ENCODE measurements at regions not wholly inside any gene's neighbourhood (a gene's known extent, or its start where the extent isn't known, plus 50 kb on each side); places are given as distances from the start of the nearest gene placed in this dataset.

DNA sequence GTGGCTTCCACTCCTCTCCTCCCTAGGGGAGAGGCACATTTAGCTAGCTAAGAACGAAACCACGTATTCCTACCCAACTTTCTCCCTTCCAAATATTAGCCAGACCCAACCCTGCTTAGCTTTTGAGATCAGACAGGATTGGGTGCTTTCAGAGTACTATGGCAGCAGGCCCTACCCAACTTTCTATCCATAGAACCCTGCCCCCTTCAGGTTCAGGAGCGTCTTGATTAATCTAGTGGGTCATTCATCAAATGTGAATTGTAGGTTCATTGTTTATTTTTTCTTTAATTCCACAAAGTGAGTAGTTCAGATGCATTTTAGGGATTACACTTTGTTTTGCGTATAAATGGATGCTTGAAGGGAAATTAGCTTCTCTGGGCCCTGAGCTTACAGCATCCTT, 188.3 kb downstream of the MIB1 start:
- peaks cover 4% of the 10 kb centered on the region; the same call in 1 of the 2 replicates for H3K4me1 ChIP-seq (ENCODE audit: control insufficient read depth, insufficient read depth, low read length)
- no peak overlapping the region for H3K4me3 ChIP-seq (ENCODE audit: low read depth, low read length)
- H3K9ac ChIP-seq (ENCODE audit: low read length): no peak overlapping the region
- H3K36me3 ChIP-seq (ENCODE audit: control insufficient read depth, insufficient read depth, low read length): no peaks in the 10 kb centered on the region
- no peak overlapping the region for H3K27ac ChIP-seq (ENCODE audit: low read depth, low read length)
- peaks cover 6% of the 10 kb centered on the region; the same call in 1 of the 2 replicates for H3K27me3 ChIP-seq (ENCODE audit: control insufficient read depth, insufficient read depth, low read length)
- H3K9me3 ChIP-seq (ENCODE audit: control insufficient read depth, insufficient read depth, low read depth, low read length): no peaks in the 10 kb centered on the region

DNA sequence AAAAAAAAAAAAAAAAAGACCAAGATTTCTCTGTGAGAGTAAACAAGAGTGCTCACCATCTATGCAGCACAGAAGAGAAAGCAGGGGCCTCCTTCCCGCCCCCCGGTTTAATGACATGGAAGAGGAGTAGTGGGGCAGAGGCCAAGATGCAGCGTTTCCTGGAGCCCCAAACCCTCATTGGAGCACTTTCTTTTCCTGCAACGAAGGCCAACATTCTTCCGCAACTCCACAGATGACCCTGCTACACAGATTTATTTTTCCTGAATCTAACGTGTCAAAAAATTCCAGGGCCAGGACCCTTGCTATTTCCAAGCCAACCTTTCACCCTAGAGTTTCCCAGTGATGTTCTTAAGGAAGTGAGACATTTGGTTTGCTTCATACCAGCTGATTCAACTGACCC, 189.6 kb downstream of the MIB1 start:
- Histone ChIP-seq H3K36me3 (ENCODE audit: control insufficient read depth, insufficient read depth, low read length) (no peaks in the 10 kb centered on the region), H3K4me1 (ENCODE audit: control insufficient read depth, insufficient read depth, low read length) (peaks cover 15% of the 10 kb centered on the region), H3K9me3 (ENCODE audit: control insufficient read depth, insufficient read depth, low read depth, low read length) (no peaks in the 10 kb centered on the region), H3K9ac (ENCODE audit: low read length) (no peak overlapping the region), H3K27ac (ENCODE audit: low read depth, low read length) (no peak overlapping the region), H3K27me3 (ENCODE audit: control insufficient read depth, insufficient read depth, low read length) (peaks cover 15% of the 10 kb centered on the region; the same call in 1 of the 2 replicates), H3K4me3 (ENCODE audit: low read depth, low read length) (no peak overlapping the region)

DNA sequence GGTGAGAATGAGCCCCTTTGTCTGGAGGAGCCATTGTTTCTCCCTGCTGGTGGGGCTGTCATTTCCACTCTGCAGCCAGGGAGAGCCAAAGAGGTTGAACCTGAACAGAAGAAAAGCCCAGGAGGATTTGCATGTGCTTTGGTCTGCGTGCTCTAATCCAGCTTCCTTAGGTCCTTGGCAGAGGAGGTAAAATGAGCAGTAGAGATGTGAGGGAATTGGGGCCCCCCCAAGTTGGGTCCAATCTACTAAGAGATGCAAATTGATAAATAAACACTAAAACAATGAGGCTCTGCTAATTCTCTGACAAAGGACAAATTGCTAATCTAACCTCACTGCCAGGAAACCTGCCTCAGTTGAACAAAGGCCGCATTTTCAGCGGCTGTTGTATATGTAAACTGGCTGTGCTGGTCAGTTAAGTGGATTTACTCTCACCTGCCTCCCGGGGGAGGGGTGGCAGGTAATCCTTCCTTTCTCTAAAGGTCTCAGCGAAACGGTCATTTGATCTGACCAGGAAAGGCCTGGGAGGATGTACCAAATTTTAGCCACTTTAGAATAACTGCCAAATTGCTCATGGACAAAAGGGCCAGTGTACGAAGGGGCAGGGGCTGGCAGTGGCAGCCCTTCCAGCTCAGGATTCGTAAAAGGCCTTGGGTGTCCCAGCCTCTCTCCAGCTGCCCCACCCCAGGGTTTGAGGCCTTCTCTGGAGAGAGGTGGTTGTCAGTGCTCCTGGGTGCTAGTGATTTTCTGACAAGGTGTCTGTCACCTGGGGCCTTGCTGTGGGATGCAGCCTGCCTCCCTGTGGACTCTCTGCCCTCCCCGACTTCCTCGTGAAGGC, 193.6 kb downstream of the MIB1 start:
- H3K9ac ChIP-seq (ENCODE audit: low read length): peak overlapping the region; percentile 25
- H3K9me3 ChIP-seq (ENCODE audit: control insufficient read depth, insufficient read depth, low read depth, low read length): no peaks in the 10 kb centered on the region
- 0 out of 2 replicates have a peak overlapping the region, but pooled peaks have one; percentile 7 for H3K27ac ChIP-seq (ENCODE audit: low read depth, low read length)
- H3K27me3 ChIP-seq (ENCODE audit: control insufficient read depth, insufficient read depth, low read length): peaks cover 33% of the 10 kb centered on the region
- peaks cover 15% of the 10 kb centered on the region for H3K4me1 ChIP-seq (ENCODE audit: control insufficient read depth, insufficient read depth, low read length)
- H3K36me3 ChIP-seq (ENCODE audit: control insufficient read depth, insufficient read depth, low read length): no peaks in the 10 kb centered on the region
- no peak overlapping the region; the same call in 1 of the 2 replicates for H3K4me3 ChIP-seq (ENCODE audit: low read depth, low read length)

DNA sequence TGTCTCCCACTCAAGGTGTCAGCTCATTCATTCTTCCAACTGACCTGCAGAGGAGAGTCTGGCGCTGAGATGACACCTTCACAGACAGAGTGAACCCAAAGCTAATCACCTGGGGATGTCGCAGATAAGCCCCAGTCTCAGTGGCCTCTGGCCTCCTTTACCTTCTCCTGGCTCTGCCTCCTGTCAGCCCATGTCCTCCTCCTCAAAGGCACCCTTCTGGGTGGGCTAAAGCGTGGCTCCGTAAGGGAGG, 194.1 kb downstream of the MIB1 start:
- no peak overlapping the region for H3K27ac ChIP-seq (ENCODE audit: low read depth, low read length)
- peaks cover 33% of the 10 kb centered on the region for H3K27me3 ChIP-seq (ENCODE audit: control insufficient read depth, insufficient read depth, low read length)
- H3K4me1 ChIP-seq (ENCODE audit: control insufficient read depth, insufficient read depth, low read length): peaks cover 15% of the 10 kb centered on the region
- H3K9me3 ChIP-seq (ENCODE audit: control insufficient read depth, insufficient read depth, low read depth, low read length): no peaks in the 10 kb centered on the region
- H3K9ac ChIP-seq (ENCODE audit: low read length): no peak overlapping the region
- H3K36me3 ChIP-seq (ENCODE audit: control insufficient read depth, insufficient read depth, low read length): no peaks in the 10 kb centered on the region
- H3K4me3 ChIP-seq (ENCODE audit: low read depth, low read length): no peak overlapping the region

DNA sequence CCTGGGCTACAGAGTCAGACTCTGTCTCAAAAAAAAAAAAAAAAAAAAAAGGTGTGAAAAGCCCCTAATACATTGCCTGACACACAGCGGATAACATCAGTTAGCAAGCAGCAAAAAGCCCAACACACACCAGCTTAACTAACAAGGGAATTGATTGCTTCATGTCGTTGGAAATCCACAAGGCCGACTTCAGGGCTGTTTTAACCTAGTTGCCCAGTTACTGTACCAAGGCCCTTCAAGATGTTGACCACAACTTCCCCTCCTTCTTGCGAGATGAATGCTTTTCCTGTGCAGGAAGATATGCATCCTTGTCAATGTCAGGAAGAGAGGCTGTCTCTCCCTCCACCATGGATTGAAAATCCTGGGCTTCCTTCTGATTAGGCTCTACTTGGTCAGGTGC, 202.9 kb downstream of the MIB1 start:
- no peak overlapping the region for H3K9ac ChIP-seq (ENCODE audit: low read length)
- H3K27ac ChIP-seq (ENCODE audit: low read depth, low read length): no peak overlapping the region
- H3K36me3 ChIP-seq (ENCODE audit: control insufficient read depth, insufficient read depth, low read length): no peaks in the 10 kb centered on the region
- H3K4me3 ChIP-seq (ENCODE audit: low read depth, low read length): no peak overlapping the region
- no peaks in the 10 kb centered on the region for H3K9me3 ChIP-seq (ENCODE audit: control insufficient read depth, insufficient read depth, low read depth, low read length)
- H3K4me1 ChIP-seq (ENCODE audit: control insufficient read depth, insufficient read depth, low read length): no peaks in the 10 kb centered on the region
- no peaks in the 10 kb centered on the region for H3K27me3 ChIP-seq (ENCODE audit: control insufficient read depth, insufficient read depth, low read length)

DNA sequence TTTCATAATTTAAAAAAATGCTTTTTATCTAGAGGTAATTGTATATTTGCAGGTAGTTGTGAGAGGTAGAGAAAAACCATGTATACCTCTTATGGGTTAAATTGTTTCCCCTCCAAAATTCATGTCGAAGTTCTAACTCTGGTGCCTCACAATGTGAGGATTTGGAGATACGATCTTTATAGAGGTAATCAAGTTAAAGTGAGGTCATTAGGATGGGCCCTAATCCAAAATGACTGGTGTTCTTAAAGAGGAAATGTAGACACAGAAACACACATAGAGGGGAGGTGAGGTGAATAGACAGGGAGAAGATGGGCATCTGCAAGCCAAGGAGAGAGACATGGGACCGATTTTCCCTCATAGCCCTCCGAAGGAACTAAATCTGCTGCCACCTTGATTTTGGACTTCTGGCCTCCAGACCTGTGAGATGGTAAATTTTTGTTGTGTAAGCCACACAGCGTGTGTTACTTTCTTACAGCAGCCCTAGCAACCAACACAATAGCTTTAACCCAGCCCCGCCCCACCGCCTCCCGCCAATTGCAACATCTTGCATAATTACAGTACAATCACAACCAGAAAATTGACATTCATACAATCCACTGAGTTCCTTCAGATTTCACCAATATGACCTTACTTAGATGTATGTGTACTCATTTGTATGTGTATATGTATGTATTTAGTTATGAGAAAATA, 208.9 kb downstream of the MIB1 start:
- Histone ChIP-seq H3K4me3 (ENCODE audit: low read depth, low read length) (no peak overlapping the region), H3K36me3 (ENCODE audit: control insufficient read depth, insufficient read depth, low read length) (no peaks in the 10 kb centered on the region), H3K4me1 (ENCODE audit: control insufficient read depth, insufficient read depth, low read length) (no peaks in the 10 kb centered on the region), H3K9ac (ENCODE audit: low read length) (no peak overlapping the region), H3K27ac (ENCODE audit: low read depth, low read length) (no peak overlapping the region), H3K9me3 (ENCODE audit: control insufficient read depth, insufficient read depth, low read depth, low read length) (0 out of 2 replicates have a peak, but pooled peaks cover 2% of the 10 kb centered on the region), H3K27me3 (ENCODE audit: control insufficient read depth, insufficient read depth, low read length) (no peaks in the 10 kb centered on the region)

DNA sequence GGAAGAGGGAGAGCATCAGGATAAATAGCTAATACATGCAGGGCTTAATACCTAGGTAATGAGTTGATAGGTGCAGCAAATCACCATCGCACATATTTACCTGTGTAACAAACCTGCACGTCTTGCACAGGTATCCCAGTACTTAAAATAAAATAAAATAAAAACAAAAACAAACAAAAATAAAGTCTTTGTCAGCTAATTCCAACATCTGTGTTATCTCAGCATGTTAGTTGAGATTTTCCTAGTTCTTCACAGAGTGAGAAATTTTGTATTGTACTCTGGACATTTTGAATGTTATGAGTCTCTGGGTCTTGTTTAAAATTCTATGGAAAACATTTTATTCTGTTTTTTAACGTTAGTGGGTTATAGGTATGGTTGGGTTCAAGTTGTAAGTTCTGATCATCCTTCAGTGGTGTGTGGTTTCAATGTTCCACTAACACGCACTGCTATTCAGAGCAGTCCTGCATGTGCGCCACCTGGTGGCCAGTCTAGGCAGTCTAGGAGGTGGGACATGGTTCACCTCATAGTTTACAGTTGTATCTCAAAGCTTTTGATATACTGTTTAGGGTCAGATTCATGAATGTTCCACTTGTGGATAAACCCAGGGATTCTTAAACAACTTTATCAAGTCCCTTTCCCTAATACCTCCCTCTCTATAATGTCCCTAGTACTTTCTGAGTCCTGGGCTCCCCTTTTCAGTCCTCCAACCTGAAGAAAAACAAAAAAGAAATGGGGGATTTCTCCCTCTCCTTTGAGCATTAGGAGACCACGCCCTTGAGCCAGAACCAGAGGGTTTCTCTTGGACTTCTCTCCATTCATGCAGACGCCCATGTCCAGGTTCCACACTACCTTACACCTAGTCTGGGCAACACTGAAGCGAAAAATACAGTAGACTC, 213.4 kb upstream of the GATA6 start:
- Histone ChIP-seq H3K9me3 (ENCODE audit: control insufficient read depth, insufficient read depth, low read depth, low read length) (0 out of 2 replicates have a peak, but pooled peaks cover 6% of the 10 kb centered on the region), H3K4me3 (ENCODE audit: low read depth, low read length) (no peak overlapping the region), H3K27ac (ENCODE audit: low read depth, low read length) (no peak overlapping the region), H3K36me3 (ENCODE audit: control insufficient read depth, insufficient read depth, low read length) (no peaks in the 10 kb centered on the region), H3K9ac (ENCODE audit: low read length) (no peak overlapping the region), H3K27me3 (ENCODE audit: control insufficient read depth, insufficient read depth, low read length) (no peaks in the 10 kb centered on the region), H3K4me1 (ENCODE audit: control insufficient read depth, insufficient read depth, low read length) (no peaks in the 10 kb centered on the region)

DNA sequence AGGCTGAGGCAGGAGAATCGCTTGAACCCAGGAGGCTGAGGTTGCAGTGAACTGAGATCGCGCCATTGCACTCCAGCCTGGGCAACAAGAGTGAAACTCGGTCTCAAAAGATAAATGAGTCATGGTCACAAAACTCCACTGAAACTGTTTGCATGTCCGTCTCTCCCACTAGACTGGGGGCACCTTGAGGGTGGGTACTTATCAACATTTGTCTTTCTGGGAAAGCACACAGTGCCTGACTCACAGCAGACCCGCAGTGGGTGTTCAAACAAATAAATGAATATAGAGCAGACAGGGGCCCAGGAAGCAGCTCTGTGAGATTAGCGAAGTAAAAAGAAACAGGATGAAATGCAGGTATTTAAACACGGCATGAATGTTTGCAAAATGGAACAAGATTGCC, 211.1 kb upstream of the GATA6 start:
- no peak overlapping the region for H3K9ac ChIP-seq (ENCODE audit: low read length)
- H3K4me1 ChIP-seq (ENCODE audit: control insufficient read depth, insufficient read depth, low read length): no peaks in the 10 kb centered on the region
- no peak overlapping the region for H3K27ac ChIP-seq (ENCODE audit: low read depth, low read length)
- H3K27me3 ChIP-seq (ENCODE audit: control insufficient read depth, insufficient read depth, low read length): no peaks in the 10 kb centered on the region
- no peaks in the 10 kb centered on the region for H3K36me3 ChIP-seq (ENCODE audit: control insufficient read depth, insufficient read depth, low read length)
- H3K9me3 ChIP-seq (ENCODE audit: control insufficient read depth, insufficient read depth, low read depth, low read length): 0 out of 2 replicates have a peak, but pooled peaks cover 6% of the 10 kb centered on the region
- H3K4me3 ChIP-seq (ENCODE audit: low read depth, low read length): no peak overlapping the region

DNA sequence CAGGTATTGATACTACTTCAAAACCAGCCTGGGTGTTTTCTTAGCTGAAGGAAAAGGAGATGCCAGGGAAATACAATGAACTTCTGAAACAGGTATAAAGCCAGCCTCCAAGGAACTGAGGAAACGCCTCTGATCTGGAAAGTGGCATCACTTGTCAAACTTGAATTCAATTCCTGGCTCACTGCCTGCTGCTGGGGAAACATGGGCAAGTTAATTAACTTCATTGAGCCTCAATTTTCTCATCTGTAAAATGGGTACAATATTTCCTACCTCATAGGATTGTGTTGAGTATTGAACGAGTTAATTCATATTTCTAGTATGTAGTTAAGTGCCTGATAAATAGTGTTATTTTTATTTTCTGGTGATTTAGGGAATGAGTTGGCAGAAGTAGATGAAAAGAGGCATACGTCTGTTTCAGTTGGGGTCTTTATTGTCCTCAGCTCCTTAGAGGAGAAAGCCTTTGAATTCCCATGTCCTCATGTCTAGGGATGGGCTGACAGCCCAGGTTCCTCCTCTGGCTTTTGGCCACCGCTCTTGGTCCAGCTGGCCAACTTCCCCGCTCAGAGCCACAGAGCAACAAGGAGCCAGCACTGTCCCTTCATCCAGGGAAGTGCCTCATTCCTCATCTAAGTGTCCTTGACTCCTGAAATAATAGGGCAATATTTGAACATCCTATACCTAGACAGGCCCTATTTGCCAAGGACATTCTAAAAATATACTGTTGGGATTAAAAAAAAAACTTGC, 210.5 kb upstream of the GATA6 start:
- Histone ChIP-seq H3K9me3 (ENCODE audit: control insufficient read depth, insufficient read depth, low read depth, low read length) (0 out of 2 replicates have a peak, but pooled peaks cover 6% of the 10 kb centered on the region), H3K36me3 (ENCODE audit: control insufficient read depth, insufficient read depth, low read length) (no peaks in the 10 kb centered on the region), H3K27me3 (ENCODE audit: control insufficient read depth, insufficient read depth, low read length) (no peaks in the 10 kb centered on the region), H3K9ac (ENCODE audit: low read length) (no peak overlapping the region), H3K27ac (ENCODE audit: low read depth, low read length) (no peak overlapping the region), H3K4me3 (ENCODE audit: low read depth, low read length) (no peak overlapping the region), H3K4me1 (ENCODE audit: control insufficient read depth, insufficient read depth, low read length) (no peaks in the 10 kb centered on the region)

DNA sequence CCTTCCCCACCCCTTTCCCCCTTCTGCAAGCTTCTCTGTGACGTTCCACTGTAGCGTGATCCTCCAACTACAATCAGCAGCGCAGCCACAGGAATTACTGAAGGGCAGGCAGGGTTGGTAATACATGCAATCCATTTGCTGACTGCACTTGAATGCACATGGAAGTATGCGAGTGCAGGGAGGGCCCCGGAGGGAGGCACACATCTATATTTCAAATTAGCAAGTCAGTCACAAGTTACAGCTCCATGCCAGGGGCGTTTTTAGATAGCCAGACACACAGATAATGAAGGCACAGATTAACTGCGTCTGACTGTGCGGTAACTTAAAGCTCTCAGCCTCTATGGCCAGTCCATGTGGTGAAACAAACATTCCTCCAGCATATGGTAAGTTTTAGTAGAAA, 209.2 kb upstream of the GATA6 start:
- Histone ChIP-seq H3K9ac (ENCODE audit: low read length) (no peak overlapping the region), H3K4me1 (ENCODE audit: control insufficient read depth, insufficient read depth, low read length) (no peaks in the 10 kb centered on the region), H3K9me3 (ENCODE audit: control insufficient read depth, insufficient read depth, low read depth, low read length) (0 out of 2 replicates have a peak, but pooled peaks cover 3% of the 10 kb centered on the region), H3K36me3 (ENCODE audit: control insufficient read depth, insufficient read depth, low read length) (no peaks in the 10 kb centered on the region), H3K27ac (ENCODE audit: low read depth, low read length) (no peak overlapping the region), H3K27me3 (ENCODE audit: control insufficient read depth, insufficient read depth, low read length) (no peaks in the 10 kb centered on the region), H3K4me3 (ENCODE audit: low read depth, low read length) (no peak overlapping the region)

Data from HUES6 (cell line).